ENCODE measurements at regions not wholly inside any gene's neighbourhood (a gene's known extent, or its start where the extent isn't known, plus 50 kb on each side); places are given as distances from the start of the nearest gene placed in this dataset.
"Not testable (repeated sequence)": the region's sequence is repeated elsewhere in the genome, so short reads cannot be mapped to it uniquely, and the experiment has no call there.

DNA sequence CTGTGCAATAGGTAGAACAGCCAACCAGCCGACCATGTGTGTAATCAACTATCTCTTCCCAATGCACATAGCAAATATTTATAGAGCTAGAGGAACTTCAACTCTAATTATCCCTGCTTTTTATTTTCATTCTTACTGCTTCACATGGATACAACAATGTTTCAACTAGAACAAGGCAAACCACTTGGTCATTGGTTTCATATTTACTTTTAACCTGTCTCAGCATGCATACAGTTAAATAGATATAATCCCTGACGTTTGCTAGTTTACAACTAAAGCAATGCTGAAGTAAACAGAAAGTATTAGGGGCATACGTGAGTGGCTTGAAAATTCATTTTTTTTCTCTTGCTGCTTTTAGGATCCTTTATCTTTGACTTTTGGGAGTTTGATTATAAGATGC is 318.5 kb upstream of the MAP3K7 start:
- no peak for DNase-seq

DNA sequence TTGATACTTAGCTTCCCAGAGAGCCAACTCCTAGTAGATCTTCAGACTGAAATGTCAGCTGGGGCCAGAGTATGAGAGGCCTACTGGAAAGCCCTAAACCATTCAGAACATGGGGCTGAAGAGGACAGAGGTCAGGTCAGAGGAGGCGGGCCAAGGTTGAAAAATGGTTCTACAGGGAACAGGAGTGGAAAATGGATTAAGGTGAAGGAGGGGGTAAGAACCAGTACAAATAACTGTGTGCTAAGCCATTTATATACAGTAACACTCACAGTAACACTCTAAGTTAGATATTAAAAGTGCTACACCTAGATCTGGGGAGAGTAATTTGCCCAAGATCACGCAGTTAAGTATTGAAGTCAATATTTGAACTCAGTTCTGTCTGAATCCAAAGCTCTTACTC is 313.2 kb upstream of the MAP3K7 start:
- DNase-seq = no peak

DNA sequence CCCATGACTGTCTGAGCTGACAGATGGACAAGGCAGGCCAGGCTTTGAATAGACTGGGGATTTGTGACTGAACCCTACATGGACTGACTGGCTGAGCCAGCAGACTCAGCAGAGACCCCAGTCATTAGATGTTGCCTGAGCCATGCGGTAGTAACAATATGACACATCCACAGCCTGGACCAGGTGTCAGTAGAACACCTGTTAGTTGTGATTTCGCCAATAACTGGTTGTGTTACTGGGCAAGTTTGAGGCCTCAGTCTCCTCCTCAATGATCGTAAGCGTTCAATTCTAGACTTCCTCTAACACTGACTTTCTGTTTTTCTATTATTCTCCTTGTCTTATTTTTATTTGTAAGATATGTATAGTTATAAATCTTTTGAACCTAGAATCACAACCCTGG is 311.9 kb upstream of the MAP3K7 start:
- no peak for DNase-seq

DNA sequence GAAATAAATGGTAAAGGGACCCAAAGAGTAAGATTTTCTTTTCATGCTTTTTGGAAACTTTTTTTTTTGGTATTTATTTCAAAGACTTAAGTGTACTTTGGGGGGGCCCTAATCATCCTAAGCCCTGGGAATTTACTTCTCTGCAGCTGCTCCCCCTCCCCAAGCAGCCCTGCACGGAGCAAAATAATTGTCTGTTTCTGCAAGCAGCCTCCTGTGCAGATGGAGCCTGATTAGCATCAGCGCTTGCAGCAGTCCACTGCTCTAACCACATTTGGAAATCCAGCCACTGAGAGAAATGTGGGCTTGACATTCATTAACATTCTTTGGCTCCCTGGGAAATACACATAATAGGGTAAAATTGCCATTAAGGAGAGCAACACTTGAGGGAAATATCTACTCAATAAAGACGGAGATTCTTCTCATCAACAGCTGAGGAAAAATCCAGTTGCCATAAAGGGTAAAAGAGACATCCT is 309.2 kb upstream of the MAP3K7 start:
- DNase-seq = no peak

DNA sequence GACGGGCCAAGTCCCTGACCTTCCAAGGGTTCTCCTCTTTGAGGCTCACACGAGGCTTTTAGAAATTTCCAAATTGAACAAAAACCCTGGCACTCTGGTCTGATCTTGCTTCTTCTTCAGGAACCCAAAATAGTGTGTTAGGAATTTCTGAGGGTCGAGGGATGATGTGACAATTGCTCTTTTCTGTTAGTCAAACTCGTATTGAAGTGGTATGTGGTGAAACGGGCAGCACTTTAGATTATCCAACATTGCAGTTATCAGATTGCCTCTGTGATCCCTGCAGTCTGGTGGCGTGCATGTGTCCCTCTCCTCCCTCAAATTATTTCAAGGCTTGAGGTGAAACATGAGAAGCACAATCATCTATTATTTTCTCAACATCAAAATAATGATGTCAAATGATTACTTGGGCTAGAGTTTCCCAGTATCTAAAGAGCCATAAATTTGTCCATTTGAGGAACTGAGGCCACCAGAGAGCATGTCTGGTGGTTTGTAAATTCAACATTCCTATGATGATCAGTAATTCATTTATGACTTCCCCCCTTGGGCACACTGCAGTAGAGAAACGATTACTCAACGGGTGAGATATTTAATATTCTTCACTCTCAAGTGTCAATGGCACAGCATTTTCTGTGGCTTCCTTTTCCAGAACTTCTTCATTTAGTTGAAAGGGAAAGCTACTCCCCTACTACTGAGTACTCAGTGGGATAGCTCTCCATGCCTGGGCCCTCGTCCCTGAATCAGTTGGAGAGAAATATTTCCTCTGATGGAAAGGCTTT is 308.6 kb upstream of the MAP3K7 start:
- DNase-seq = no peak

DNA sequence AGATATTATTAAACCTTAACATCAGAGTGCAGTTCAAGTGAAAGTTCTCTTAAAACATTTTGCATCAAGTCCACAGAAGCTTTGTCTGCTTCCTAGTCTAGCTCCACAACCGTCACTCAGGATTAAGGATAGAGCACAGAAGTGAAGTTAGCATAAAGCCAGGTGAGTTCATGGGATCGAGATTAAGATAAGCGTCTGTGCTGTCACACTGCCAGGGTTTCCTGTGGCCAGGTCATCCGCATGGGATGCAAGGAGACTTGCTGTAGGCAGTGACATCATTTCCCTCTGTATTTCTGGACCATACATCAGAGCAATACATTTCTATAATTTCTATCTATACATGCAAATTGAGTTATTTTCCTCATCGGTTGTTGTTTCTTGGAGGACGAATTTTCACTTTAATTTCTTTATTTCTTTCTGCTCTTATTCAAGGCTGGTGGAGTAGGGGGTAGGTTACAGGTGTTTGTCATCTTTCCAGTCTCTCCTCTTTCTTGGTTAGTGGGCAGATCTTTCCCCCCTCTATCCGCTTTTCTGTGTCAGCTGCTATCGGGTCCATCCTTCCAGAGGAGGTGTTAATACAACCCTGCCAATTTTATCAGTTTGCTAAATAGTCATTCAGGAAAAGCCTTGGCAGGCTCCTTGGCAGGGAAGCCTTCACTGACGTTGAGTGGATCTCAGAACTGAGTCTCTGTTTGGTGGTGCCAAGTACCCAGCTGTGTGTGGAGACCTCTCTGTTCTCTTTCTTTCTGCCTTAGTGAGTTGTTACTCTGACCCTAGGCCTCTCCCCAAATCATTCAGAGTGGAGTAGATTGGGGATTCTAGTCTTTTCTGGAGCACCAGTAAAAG is 307.6 kb upstream of the MAP3K7 start:
- DNase-seq = no peak

DNA sequence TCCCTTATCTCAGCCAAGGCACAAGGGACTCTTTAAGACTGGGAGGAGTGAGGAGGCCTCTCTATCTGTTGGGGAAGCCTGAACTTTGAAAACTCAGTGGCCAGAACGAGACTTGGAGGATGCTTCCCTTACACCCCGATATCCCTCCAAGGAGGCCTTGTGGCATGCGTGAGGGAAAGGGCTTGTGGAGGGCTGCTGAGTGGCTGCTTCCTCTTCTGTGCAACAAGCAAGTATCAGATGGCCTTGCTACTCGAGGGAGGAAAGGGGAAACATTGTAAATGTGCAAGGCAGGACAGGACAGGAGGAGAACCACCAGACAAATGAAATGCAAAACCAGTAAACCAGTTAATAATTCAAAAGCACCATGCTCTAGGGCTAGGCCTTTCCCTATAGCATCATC is 306.5 kb upstream of the MAP3K7 start:
- DNase-seq = no peak

DNA sequence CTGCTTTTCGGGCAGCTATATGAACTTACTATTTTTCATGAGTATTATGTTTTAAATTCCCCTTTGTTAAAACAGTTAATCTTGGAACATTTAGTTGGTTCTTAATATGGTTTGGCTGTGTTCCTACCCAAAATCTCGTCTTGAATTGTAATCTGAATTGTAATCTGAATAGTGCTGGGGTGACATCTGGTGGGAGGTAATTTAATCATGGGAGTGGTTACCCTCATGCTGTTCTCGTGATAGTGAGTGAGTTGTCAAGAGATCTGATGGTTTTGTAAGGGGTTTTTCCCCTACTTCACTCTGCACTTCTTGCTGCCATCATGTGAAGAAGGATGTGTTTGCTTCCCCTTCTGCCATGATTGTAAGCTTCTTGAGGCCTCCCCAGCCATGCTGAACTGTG is 305.4 kb upstream of the MAP3K7 start:
- DNase-seq = no peak

DNA sequence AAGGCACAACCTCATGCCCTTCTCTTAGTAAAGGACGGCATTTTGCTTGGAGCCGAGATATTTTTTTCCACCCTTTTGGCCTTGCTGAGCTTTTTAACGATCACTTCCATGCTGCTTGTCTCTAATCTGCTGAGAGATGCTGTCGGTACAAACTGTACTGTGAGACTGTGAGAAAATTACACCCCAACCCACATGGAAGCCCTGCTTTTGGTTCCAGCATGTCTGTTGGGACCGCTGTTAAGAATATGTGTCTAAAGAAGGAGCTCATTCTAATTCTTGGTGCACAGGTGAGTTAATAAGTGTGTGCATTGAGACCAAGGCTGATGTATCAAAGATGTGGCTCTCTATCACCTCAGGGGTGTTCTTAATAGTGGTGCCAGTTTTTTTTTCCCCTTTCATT is 304.5 kb upstream of the MAP3K7 start:
- DNase-seq = no peak

DNA sequence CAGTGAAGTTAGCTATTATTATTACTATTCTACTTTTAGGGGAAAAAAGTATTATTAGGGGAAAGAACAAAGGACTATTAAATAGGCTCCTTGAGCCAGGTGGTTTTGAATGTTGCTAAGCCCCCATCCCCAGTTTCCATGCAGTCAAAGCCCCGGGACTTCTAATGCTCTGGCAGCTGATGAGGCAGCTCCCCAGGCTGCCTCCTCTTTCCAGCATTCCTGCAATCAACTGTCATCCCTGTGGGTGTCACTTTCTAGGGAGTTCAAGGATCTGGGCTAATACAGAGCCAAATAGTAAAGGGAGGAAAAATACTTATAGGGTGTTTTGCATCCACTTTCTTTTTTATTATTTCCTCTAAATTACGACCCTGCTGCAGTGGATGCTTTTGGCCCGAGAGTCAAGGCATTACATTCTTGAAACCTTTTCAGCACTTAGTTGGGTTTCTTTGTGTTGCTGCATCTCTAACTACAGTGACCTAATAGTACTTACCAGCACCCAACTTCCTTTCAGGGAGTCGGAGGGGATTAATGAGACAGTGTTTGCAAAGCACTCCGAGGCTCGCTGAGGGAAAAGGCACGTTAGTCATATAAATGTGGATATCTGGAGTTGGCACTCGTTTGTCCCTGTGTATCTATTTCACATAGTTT is 303.9 kb upstream of the MAP3K7 start:
- DNase-seq = no peak

DNA sequence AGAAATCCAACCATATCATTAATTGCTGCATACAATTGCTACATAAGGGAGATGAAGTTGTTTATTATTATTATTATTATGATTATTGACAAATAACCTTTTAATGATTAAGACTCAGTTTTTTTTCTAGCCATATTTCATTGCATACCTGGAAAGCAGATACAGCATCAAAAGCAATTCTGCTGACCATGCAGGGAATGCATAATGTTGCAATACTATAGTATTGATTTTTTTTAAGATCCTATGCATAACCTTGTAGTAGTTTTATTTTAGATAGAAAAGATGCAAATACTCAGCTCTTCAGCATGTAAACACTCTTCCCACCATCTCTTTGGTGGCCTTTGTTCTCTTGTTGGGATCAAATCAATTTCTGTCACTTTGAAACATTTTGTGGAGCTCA is 300.9 kb upstream of the MAP3K7 start:
- DNase-seq = no peak

DNA sequence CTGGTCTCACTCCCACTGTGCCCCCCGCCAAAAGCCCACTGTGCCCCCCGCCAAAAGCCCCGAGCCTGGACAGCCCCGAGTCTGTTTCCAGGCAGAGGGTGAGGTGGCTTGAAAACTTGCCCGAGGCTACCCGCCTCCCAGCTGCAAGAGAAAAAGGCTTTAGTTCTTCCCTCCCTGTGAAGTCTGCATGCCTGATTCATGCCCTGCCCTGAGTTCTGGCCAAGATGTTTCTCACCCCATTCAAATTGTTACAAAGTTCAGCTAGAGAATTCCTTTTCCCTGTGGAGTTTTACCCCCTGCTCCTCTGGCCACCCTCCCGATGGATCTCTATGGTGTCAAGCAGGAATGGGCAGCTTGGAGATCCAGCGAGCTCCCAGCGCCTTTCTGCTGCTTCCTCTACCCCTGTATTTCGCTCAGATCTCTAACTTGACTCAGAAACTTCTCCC is 298.8 kb upstream of the MAP3K7 start:
- DNase-seq = no peak

DNA sequence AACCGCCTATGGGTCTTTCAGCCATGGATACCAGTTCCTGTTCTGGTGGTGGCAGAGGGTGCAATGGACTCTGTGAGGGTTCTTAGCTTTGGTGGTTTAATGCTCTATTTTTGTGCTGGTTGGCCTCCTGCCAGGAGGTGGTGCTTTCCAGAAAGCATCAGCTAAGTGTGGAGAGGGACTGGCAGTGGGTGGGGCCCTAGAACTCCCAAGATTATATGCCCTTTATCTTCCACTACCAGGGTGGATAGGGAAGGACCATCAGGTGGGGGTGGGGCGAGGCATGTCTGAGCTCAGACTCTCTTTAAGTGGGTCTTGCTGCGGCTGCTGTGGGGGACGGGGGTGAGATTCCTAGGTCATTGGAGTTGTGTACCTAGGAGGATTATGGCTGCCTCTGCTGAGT is 298.3 kb upstream of the MAP3K7 start:
- not testable (repeated sequence) for DNase-seq

DNA sequence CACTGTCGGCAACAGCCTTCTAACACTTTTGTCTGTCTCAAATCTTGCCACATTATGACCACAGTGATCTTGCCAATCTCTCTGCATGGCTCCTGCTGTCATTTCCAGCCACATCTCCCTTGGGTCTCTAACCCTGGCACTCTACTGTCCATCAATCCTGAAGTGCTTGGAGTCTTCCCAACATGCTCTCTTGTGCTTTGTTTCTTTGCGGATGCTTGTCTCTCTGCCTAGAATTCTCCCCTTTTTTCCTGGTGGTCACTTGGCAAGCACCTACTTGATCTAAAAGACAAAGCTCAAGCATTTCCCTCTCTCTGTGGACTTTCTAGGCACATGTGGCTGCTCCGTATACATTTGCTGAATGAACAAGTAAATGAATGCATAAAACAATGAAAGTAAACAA is 290.7 kb upstream of the MAP3K7 start:
- DNase-seq = no peak

DNA sequence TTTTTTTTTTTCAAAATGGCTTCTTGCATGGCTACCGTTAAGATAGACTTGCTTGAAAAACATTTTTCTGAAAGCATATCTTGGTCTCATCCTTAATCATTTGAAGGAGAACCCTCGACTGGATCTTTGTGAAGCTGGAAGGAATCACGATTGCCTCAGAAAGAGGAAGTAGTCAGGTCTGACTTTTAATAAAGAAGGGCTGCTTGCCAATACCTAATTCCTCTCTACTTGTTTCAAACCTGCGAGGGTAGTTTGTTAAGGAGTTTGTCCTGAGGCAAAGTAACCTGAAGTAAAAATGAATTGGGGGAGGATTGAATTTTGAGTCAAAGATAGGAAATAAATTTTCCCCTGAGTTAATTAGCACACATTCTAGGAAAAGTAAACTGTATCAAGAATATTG is 288.1 kb upstream of the MAP3K7 start:
- no peak for DNase-seq

DNA sequence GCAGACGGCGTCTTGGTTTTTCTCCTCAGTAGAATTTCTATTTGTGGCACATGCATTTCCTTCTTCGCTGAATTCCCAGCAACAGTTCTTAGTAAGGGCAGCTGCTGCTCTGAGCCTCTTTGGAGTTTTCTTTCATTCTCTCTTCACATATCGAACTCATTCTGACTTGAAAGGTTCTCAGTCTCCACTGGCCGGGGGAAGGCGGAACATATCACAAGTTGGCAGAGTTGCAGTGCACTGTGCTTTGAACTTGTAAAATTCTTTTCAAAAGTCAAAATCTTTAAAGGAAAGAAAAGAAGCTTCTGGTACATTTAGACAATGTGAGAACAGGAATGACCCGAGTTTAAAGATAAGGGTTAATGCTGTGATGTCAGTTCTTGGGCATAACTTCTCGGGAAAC is 286.1 kb upstream of the MAP3K7 start:
- no peak for DNase-seq

DNA sequence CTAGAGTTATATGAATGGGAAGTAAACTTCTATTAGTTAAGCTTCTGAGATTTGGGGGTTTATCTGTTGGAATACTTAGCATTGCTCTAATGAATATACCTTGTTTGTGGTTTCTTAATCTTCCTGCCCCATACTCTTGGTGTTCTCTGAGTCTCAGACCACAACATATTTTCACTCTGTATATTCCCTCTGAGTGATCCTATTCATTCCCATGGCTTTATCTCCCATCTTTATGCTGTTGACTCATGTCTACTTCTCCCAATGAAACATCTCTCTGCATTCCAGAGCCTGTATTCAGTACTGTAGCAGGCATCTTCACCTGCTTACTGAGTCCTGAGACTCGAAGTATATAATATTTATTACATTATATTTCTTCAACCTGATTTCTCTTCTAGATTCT is 283.7 kb upstream of the MAP3K7 start:
- DNase-seq = no peak

DNA sequence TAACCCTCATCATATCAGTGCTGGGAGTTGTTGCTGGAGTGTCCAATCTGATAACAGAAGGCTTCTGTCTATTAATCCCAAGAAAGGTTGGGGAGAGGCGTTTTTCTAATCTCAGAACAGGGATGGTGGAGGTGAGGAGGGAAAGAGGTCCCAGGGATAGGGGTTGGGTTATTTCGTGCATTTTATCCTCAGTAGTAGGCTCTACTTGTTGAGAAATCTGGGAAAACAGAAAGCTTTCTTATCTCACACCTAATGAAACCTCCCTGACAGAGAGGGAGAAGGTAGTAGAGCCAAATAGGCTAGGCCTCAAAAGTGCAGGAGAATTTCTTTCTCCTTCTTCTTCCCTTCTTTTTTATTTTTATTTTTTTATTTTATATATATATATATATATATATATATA is 281.8 kb upstream of the MAP3K7 start:
- DNase-seq = no peak

DNA sequence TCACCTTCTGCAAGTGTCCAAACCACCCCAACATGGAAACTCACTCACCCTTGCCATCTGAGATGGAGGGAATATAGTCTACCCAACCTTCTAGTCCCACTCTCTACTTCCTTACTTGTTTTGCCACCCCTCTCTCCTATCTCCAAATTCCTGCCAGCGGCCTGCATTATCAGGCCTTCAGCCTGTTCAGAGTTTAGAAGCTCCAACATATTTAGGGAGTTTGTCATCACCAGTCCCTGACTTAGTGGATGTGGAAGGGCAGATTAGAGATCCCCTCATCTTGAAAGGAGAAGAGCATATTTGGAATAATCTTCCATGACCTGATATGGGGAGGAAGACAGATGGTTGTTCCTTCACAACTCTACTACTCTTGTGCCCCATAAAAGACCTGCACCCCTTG is 281.4 kb upstream of the MAP3K7 start:
- no peak for DNase-seq

DNA sequence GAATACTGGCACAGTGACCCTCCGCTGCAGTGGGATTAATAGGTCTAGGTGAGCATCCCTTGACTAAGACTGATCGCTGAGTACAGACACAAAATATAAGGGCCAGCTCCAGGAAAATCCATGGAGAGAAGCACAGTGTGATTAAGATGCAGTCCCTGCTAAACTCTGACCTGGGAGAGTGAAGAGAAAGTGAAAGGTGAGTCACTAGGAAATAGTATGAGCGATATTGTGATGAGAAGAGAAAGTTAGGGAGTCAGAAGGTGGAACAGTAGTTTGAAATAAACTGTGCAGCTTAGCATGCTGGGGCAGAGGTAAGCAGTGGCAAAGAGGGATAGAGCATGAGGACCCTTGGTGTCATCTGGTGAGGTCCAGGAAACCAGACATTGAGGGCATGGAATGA is 278.6 kb upstream of the MAP3K7 start:
- DNase-seq = no peak

DNA sequence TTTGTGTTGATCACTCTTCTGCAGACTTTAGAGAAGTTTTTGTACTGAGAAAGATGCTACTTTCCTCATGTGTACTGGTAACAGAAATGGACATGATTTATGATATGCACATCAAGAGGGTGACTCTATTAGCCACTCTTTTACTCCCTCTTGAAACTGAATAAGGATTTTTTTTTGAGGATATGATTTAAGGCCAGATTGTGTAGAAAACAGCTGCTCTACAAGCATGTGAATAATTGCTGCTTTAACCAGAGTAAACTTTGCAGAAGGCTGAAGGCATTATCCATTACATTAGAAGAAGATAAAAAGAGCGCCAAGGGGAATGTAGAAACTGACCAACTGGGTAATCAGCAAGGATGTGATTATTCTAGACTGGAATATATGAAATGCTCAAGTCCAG is 276.2 kb upstream of the MAP3K7 start:
- DNase-seq = no peak

DNA sequence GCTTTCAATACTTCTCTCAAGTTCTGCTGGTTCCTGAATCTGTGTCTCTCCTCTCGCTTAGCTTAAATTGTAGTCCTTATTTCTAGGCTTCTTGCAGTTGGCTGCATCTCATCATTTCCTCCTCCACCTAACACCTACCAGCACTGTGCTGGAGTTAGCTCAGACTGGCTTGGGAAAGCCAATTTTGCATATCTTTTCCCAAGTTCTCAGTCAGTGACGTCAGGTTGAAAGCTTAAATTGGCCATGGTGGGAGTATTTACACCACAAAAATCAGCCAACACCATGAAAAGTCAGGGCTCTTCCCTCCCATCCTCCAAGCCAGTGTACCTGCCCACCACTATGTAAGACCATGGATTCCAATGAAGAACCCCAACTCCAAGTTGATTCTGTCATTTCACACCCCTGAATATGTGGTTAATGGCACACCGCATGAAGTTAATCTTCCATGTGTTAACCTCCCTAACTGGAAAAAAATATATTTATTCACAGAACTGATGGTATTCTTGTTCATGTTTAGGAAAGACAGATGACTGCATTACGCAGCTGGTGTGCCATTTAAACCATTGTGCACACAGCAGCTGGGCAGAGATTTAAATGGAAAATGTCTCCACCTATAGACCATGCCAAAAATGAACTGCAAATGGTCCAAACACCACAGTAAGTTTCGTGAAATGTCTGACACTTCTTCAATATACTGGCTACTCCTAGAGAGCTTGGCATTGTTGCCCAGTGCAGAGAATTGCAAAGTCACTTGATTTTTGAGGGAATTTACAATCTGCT is 274.1 kb upstream of the MAP3K7 start:
- no peak for DNase-seq
